Neural progenitor cell (in vitro differentiated cells): ENCODE measurements at regions not wholly inside any gene's neighbourhood (a gene's known extent, or its start where the extent isn't known, plus 50 kb on each side); places are given as distances from the start of the nearest gene placed in this dataset.

Experiments
- EZH2 ChIP-seq: fragments of 200-600 bp; sonication (generic); IDR thresholded peaks from 2 replicates; pipeline ENCODE4 v1.6.1; 2017; ENCODE audit warnings: antibody characterized with exemption, mild to moderate bottlenecking, moderate library complexity
- EZH2phosphoT487 ChIP-seq: fragments of 200-600 bp; sonication (generic); IDR thresholded peaks from 2 replicates; pipeline ENCODE4 v1.6.1; 2017; ENCODE audit warnings: antibody characterized with exemption
- TF ChIP-seq, protein P1 (sequence below): fragments of 200-600 bp; sonication (generic); IDR thresholded peaks from 2 replicates; pipeline ENCODE4 v1.5.1; 2017; ENCODE audit warnings: antibody characterized with exemption, mild to moderate bottlenecking

DNA sequence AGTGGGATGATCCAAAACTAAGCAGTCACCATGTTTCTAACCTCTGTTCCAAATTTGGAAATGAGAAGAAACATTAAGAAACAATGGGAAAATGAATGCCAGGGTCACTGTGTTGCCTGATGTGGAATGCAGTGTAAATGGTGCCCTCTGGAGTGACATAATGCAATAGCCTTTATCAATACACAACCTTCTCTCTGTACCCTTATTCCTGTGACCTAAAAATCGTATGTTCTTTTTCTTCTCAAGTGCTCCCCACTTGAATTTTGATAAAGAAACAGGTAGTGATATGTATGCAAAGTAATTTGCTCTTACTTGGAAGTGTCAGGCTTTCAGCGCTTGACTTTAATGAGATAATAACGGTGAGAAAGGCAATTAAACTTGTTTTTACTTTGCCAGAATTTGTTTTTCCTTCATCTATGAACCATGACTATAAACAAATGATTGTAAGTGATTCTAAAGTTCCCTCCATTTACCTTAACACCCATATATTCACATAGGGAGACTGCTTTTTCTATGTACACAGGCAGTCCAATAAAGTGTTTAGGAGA is 145.8 kb upstream of the THRB start:
- TF ChIP-seq, protein P1, sequence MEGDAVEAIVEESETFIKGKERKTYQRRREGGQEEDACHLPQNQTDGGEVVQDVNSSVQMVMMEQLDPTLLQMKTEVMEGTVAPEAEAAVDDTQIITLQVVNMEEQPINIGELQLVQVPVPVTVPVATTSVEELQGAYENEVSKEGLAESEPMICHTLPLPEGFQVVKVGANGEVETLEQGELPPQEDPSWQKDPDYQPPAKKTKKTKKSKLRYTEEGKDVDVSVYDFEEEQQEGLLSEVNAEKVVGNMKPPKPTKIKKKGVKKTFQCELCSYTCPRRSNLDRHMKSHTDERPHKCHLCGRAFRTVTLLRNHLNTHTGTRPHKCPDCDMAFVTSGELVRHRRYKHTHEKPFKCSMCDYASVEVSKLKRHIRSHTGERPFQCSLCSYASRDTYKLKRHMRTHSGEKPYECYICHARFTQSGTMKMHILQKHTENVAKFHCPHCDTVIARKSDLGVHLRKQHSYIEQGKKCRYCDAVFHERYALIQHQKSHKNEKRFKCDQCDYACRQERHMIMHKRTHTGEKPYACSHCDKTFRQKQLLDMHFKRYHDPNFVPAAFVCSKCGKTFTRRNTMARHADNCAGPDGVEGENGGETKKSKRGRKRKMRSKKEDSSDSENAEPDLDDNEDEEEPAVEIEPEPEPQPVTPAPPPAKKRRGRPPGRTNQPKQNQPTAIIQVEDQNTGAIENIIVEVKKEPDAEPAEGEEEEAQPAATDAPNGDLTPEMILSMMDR, result peak; percentile 67
- no peak for TF ChIP-seq EZH2phosphoT487
- TF ChIP-seq EZH2, result no peak
